LNCaP clone FGC (cell line): ENCODE measurements at regions not wholly inside any gene's neighbourhood (a gene's known extent, or its start where the extent isn't known, plus 50 kb on each side); places are given as distances from the start of the nearest gene placed in this dataset.

Experiments used
- DNase-seq: peaks from one replicate; pipeline ENCODE4 v3.0.0-alpha.2; 2011; ENCODE audit warnings: low read depth
- H3K4me3 ChIP-seq: 2 replicates; pipeline ENCODE4 v1.5.1; 2011; ENCODE audit warnings: mild to moderate bottlenecking, low read depth, low read length, control low read depth
- CTCF ChIP-seq: IDR thresholded peaks from 2 replicates; pipeline ENCODE4 v1.5.1; 2012; ENCODE audit warnings: mild to moderate bottlenecking; ENCODE audit not compliant: control insufficient read depth, insufficient read depth; ENCODE audit errors: extremely low read depth

GRCh38 chr3:139870000-139870675 lies 64.8 kb upstream of the CLSTN2 start:
- DNase-seq: no peak
- H3K4me3 ChIP-seq: no peak overlapping the region
- TF ChIP-seq CTCF: no peak

GRCh38 chr3:139868773-139869172 lies 66.2 kb upstream of the CLSTN2 start:
- DNase-seq: no peak
- TF ChIP-seq CTCF: no peak
- H3K4me3 ChIP-seq: no peak overlapping the region

- TF ChIP-seq CTCF: no peak
- H3K4me3 ChIP-seq: no peak overlapping the region
Measured at GRCh38 chr3:139848660-139849059, 86.3 kb upstream of the CLSTN2 start.

GRCh38 chr3:139846729-139847128 lies 88.3 kb upstream of the CLSTN2 start:
- no peak for DNase-seq
- no peak overlapping the region for H3K4me3 ChIP-seq
- TF ChIP-seq CTCF: no peak

More at GRCh38 chr3:139848660-139849059, 86.3 kb upstream of the CLSTN2 start:
- no peak for DNase-seq

- TF ChIP-seq CTCF: no peak
- H3K4me3 ChIP-seq: no peak overlapping the region
- no peak for DNase-seq
Measured at GRCh38 chr3:139839659-139840058, 95.3 kb upstream of the CLSTN2 start.

GRCh38 chr3:139839014-139839413 lies 96.0 kb upstream of the CLSTN2 start:
- H3K4me3 ChIP-seq: no peak overlapping the region

More at GRCh38 chr3:139839014-139839413, 96.0 kb upstream of the CLSTN2 start:
- TF ChIP-seq CTCF: no peak
- no peak for DNase-seq
